Left lung (tissue), 4 donors: ENCODE measurements at regions not wholly inside any gene's neighbourhood (a gene's known extent, or its start where the extent isn't known, plus 50 kb on each side); places are given as distances from the start of the nearest gene placed in this dataset.

Source experiments
- ATAC-seq: fragments of 200-7000 bp; cut with Tn5 transposase; one replicate; pipeline ENCODE4 v1.9.1; 2020; ENCODE audit warnings: moderate library complexity
- DNase-seq, 4 donors: peaks; one replicate each; pipeline ENCODE4 v3.0.0-alpha.2; 2013 to 2020
- H3K27ac ChIP-seq, 2 donors: fragments of 200-600 bp; sonication (generic) in 1 of 2; one replicate each; pipeline versions ENCODE4 v1.5.0 to v1.8.0; 2020 to 2021
- H3K27me3 ChIP-seq, 2 donors: fragments of 200-600 bp; sonication (generic) in 1 of 2; one replicate each; pipeline versions ENCODE4 v1.5.0 to v1.8.0; 2020 to 2021
- H3K36me3 ChIP-seq, 2 donors: fragments of 200-600 bp; sonication (generic) in 1 of 2; one replicate each; pipeline versions ENCODE4 v1.5.0 to v1.8.0; 2020 to 2021
- H3K4me1 ChIP-seq, 2 donors: fragments of 200-600 bp; one replicate each; pipeline ENCODE4 v1.8.0; 2021
- H3K4me3 ChIP-seq, 2 donors: fragments of 200-600 bp; sonication (generic) in 1 of 2; one replicate each; pipeline versions ENCODE4 v1.5.0 to v1.8.0; 2020 to 2021; ENCODE audit warnings: mild to moderate bottlenecking in 1 of 2
- H3K9me3 ChIP-seq, 2 donors: fragments of 200-600 bp; sonication (generic) in 1 of 2; one replicate each; pipeline versions ENCODE4 v1.5.0 to v1.8.0; 2020 to 2021
- CTCF ChIP-seq, 2 donors: fragments of 200-600 bp; sonication (generic) in 1 of 2; IDR thresholded peaks; one replicate each; pipeline versions ENCODE4 v1.5.0 to v1.8.0; 2021; ENCODE audit warnings: antibody characterized with exemption in 2 of 2
- intact Hi-C, 2 donors: fragments of 100-400 bp; cut with DNase I; formaldehyde crosslinking; loops; one replicate each; pipeline versions ENCODE4 v1.11.2 to v1.14.2; 2022
- donor health status: DM: no; HTN: yes; CAD: no.
- donor health status: DM: no; HTN: no; CAD: no.

GRCh38 chr5:2168601-2169429 is 286.1 kb upstream of the IRX4 start:
- H3K27me3 ChIP-seq: peaks cover 8 to 73% of the 10 kb centered on the region in 2 donors
- H3K4me3 ChIP-seq: no peak overlapping the region
- DNase-seq: no peak
- no peaks in the 10 kb centered on the region for H3K36me3 ChIP-seq
- intact Hi-C loops: no loop called here
- no peaks in the 10 kb centered on the region for H3K4me1 ChIP-seq
- no peak for TF ChIP-seq CTCF (IDR thresholded peaks at IDR 0.05)
- no peaks in the 10 kb centered on the region for H3K9me3 ChIP-seq
- H3K27ac ChIP-seq: no peak overlapping the region
- ATAC-seq: no peak

- Histone ChIP-seq H3K27ac (no peak overlapping the region), H3K9me3 (no peaks in the 10 kb centered on the region), H3K36me3 (no peaks in the 10 kb centered on the region), H3K27me3 (peaks cover 8 to 67% of the 10 kb centered on the region in 2 donors), H3K4me3 (no peak overlapping the region), H3K4me1 (no peaks in the 10 kb centered on the region)
- ATAC-seq: no peak
- no peak for TF ChIP-seq CTCF (IDR thresholded peaks at IDR 0.05)
- no peak for DNase-seq
- intact Hi-C loops: no loop called here
Measured at GRCh38 chr5:2167671-2168070, 284.9 kb upstream of the IRX4 start.

- intact Hi-C loops: no loop called here
- H3K27ac ChIP-seq: no peak overlapping the region
- ATAC-seq: no peak
- H3K36me3 ChIP-seq: no peaks in the 10 kb centered on the region
- TF ChIP-seq CTCF (IDR thresholded peaks at IDR 0.05): no peak
- DNase-seq: peak in 1 of 4 donors; percentile 58
- H3K4me1 ChIP-seq: no peaks in the 10 kb centered on the region
- H3K4me3 ChIP-seq: no peak overlapping the region
- peaks cover 8 to 61% of the 10 kb centered on the region in 2 donors for H3K27me3 ChIP-seq
- H3K9me3 ChIP-seq: no peaks in the 10 kb centered on the region
Measured at GRCh38 chr5:2166979-2167377, 284.3 kb upstream of the IRX4 start.

- ATAC-seq: no peak
- intact Hi-C loops: no loop called here
- DNase-seq: no peak
- H3K27me3 ChIP-seq: peaks cover 8 to 56% of the 10 kb centered on the region in 2 donors
- TF ChIP-seq CTCF (IDR thresholded peaks at IDR 0.05): no peak
- no peak overlapping the region for H3K4me3 ChIP-seq
- H3K9me3 ChIP-seq: no peaks in the 10 kb centered on the region
- H3K36me3 ChIP-seq: no peaks in the 10 kb centered on the region
- no peaks in the 10 kb centered on the region for H3K4me1 ChIP-seq
- H3K27ac ChIP-seq: no peak overlapping the region
Measured at GRCh38 chr5:2166306-2166978, 283.7 kb upstream of the IRX4 start.

GRCh38 chr5:2165615-2166305 is 283.0 kb upstream of the IRX4 start:
- H3K4me3 ChIP-seq: no peak overlapping the region
- intact Hi-C loops: no loop called here
- no peak for DNase-seq
- no peak overlapping the region for H3K27ac ChIP-seq
- no peak for TF ChIP-seq CTCF (IDR thresholded peaks at IDR 0.05)
- H3K27me3 ChIP-seq: peaks cover 8 to 51% of the 10 kb centered on the region in 2 donors
- no peaks in the 10 kb centered on the region for H3K36me3 ChIP-seq
- no peak for ATAC-seq
- no peaks in the 10 kb centered on the region for H3K4me1 ChIP-seq
- H3K9me3 ChIP-seq: no peaks in the 10 kb centered on the region
